GM12873 (cell line): ENCODE measurements at regions not wholly inside any gene's neighbourhood (a gene's known extent, or its start where the extent isn't known, plus 50 kb on each side); places are given as distances from the start of the nearest gene placed in this dataset.

ENCODE experiments used
- CTCF ChIP-seq: IDR thresholded peaks from 2 replicates; pipeline ENCODE4 v1.5.1; 2012; ENCODE audit warnings: low read depth, mild to moderate bottlenecking, moderate library complexity, low read length, control low read depth; ENCODE audit not compliant: insufficient read depth; ENCODE audit errors: missing control alignments

GRCh38 chr18:40035966-40036365 lies 1919.1 kb upstream of the PIK3C3 start:
- TF ChIP-seq CTCF: no peak

DNA sequence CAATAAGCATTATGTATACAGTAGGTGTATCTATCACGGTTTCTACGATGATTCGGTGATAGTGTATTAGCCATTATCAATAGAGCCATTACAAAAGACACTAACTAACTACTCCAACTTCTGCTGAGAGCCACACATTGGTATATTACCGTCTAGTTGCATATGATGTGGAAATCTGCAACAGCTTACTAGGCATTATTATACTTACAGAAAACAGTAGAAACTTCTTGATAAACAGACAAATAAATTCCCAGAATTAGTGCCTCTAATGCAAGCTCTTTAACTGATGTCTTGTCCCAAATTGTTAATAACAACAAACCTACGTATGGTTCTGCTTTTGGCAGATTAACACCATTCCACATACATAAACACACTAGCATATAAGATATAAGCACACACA lies 1923.0 kb upstream of the PIK3C3 start:
- no peak for TF ChIP-seq CTCF

DNA sequence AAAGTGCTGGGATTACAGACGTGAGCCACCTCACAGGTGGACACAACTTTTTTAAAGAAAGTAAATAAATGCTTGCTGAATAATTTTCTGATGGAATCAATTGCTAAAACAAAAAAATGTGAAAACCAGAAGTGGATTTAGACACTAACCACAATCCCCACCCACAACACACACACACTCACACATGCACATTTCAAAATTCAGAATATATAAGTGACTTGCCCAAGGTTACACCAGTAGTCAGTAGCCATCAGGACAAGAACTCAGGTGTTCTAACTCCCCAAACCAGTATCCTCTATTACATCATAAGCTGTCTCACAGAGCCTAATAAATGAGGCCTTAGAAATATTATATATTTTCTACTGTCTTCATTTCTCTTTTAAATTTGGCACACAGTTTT lies 1923.6 kb upstream of the PIK3C3 start:
- no peak for TF ChIP-seq CTCF

DNA sequence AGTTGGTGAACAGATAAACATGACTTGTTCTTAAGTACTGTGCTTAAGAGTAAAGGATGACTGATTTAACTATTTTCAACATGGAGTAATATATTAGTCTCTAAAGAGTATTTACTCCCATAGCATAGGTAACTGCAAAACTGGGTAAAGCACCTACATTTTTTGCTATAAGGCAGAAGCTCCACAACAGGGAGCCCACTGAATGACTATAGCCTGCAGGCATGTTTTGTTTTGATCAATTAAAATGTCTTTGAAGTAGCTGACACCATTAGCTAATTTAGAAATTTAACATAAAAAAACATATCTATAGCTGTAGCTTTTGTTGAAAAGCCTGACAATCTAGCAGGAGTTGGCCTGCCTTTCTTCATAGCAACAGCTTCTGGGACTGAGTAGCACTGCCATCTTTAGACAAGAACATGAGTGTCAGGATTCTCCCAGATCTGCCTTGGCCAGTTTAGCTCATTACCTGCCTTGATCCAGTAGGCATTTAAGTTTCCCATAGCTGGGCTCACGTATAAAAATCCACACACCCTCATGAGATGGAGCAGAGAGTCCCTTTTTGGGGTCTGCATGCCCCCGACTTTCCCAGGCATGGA lies 1935.1 kb upstream of the PIK3C3 start:
- TF ChIP-seq CTCF: no peak

- TF ChIP-seq CTCF: no peak
Observed at GRCh38 chr18:40018266-40018665, 1936.8 kb upstream of the PIK3C3 start.

DNA sequence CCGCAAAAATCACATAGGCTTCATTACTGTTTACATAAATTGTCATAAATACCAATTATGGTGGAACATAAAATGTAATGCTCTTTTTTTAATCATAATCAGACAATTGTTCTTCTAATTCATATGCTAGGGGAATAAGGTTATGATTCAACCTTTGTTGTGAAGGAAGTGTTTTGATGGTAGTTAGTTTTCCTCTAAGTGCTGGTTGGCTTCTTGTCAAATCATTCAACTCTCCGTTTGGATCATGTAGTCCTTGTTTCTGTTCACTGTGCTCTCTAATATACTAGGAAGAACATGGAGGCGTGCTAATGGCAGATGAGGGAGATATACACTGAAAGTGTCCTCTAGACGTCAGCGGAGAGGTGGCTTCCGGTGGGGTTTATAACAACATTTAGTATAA lies 1938.0 kb upstream of the PIK3C3 start:
- no peak for TF ChIP-seq CTCF

DNA sequence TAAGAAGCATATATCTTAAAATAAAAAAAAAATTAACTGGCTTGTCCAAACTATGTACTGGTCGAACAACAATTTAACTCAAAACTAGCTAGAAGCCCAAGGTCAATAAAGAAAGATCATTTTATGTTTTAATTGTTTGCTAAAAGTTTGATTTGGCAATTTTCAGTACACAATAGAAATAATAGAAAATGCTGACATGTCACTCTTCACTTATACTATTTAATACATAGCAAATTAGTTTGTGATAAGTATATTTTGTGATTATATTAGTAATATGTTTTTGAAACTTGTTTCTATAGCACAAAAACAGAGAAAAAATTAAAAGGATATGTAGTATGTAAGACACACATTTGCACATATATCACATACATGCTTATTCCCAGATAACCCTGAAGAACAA lies 1938.6 kb upstream of the PIK3C3 start:
- TF ChIP-seq CTCF: no peak
